Thyroid gland (tissue), 4 donors: ENCODE measurements at regions not wholly inside any gene's neighbourhood (a gene's known extent, or its start where the extent isn't known, plus 50 kb on each side); places are given as distances from the start of the nearest gene placed in this dataset.

Experiments used
- DNase-seq, 2 donors: peaks; one replicate each; pipeline ENCODE4 v3.0.0-alpha.2; 2019
- H3K27ac ChIP-seq, 3 donors: fragments of 200-600 bp; sonication (generic); 1 replicate in 2 of 3; 2 replicates in 1 of 3; pipeline ENCODE4 v1.5.1; 2016 to 2019; ENCODE audit warnings: mild to moderate bottlenecking in 1 of 3, moderate library complexity in 1 of 3
- H3K27me3 ChIP-seq: fragments of 200-600 bp; sonication (generic); one replicate; pipeline ENCODE4 v1.5.1; 2019
- H3K36me3 ChIP-seq, 2 donors: fragments of 200-600 bp; sonication (generic); one replicate each; pipeline ENCODE4 v1.5.1; 2016 to 2019
- H3K4me1 ChIP-seq, 2 donors: fragments of 200-600 bp; sonication (generic); one replicate each; pipeline ENCODE4 v1.5.1; 2017 to 2019
- H3K4me3 ChIP-seq, 3 donors: fragments of 200-600 bp; sonication (generic); replicated peaks in 1 of 3; 1 replicate in 2 of 3; 2 replicates in 1 of 3; pipeline ENCODE4 v1.5.1; 2016; ENCODE audit warnings: mild to moderate bottlenecking in 1 of 3
- H3K9me3 ChIP-seq: fragments of 200-600 bp; sonication (generic); one replicate; pipeline ENCODE4 v1.5.1; 2017
- POLR2A ChIP-seq, 2 donors: fragments of 450-650 bp; IDR thresholded peaks; one replicate each; pipeline ENCODE4 v1.6.1; 2017; ENCODE audit warnings: antibody characterized with exemption in 2 of 2, mild to moderate bottlenecking in 2 of 2, moderate library complexity in 1 of 2
- WGBS, 2 donors: methylation state at CpG; one replicate each; pipeline ENCODE4 v1.1.5; 2017; 5-methylcytosine and 5-hydroxymethylcytosine counted together
- intact Hi-C: fragments of 100-400 bp; cut with DNase I; formaldehyde crosslinking; loops from one replicate; pipeline ENCODE4 v1.15.1; 2023
- TF ChIP-seq, protein P1 (sequence below), 6 experiments: fragments of 200-600 bp in 3 of 6; fragments of 450-650 bp in 3 of 6; sonication (generic) in 3 of 6; IDR thresholded peaks; one replicate each; pipeline ENCODE4 v1.5.1; 2016 to 2019; ENCODE audit warnings: antibody characterized with exemption in 6 of 6, mild to moderate bottlenecking in 2 of 6, inconsistent platforms in 1 of 6, moderate library complexity in 1 of 6

DNA sequence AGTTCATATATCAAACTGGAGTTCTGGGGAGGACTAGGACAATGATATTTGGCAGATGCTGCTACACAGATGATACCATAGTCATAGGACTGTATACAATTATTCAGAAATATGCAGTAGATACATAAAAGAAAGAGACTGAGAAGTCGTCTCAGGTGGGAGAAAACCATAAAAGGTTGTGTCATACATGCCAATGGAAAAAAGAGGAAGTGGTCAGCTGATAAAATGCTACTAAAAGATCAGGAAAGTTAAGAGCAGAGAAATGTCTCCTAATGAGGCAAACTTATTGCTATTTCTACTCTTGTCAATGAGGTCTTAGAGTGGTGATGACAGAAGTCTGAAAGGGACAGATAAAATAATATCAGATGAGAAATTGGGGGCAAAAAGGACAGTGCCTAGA is 407.6 kb downstream of the COL12A1 start:
- 72 to 87% methylated on average over 1 of the region's 1 CpG for WGBS, 2 donors
- TF ChIP-seq, protein P1, sequence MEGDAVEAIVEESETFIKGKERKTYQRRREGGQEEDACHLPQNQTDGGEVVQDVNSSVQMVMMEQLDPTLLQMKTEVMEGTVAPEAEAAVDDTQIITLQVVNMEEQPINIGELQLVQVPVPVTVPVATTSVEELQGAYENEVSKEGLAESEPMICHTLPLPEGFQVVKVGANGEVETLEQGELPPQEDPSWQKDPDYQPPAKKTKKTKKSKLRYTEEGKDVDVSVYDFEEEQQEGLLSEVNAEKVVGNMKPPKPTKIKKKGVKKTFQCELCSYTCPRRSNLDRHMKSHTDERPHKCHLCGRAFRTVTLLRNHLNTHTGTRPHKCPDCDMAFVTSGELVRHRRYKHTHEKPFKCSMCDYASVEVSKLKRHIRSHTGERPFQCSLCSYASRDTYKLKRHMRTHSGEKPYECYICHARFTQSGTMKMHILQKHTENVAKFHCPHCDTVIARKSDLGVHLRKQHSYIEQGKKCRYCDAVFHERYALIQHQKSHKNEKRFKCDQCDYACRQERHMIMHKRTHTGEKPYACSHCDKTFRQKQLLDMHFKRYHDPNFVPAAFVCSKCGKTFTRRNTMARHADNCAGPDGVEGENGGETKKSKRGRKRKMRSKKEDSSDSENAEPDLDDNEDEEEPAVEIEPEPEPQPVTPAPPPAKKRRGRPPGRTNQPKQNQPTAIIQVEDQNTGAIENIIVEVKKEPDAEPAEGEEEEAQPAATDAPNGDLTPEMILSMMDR (IDR thresholded peaks at IDR 0.05), result no peak
- no peak for TF ChIP-seq POLR2A (IDR thresholded peaks at IDR 0.05)
- no peak overlapping the region for H3K27ac ChIP-seq
- H3K36me3 ChIP-seq, result no peaks in the 10 kb centered on the region
- H3K9me3 ChIP-seq, result no peaks in the 10 kb centered on the region
- no peak for DNase-seq
- H3K4me3 ChIP-seq, result no peak overlapping the region
- no peaks in the 10 kb centered on the region for H3K4me1 ChIP-seq
- H3K27me3 ChIP-seq, result no peaks in the 10 kb centered on the region
- intact Hi-C loops, result no loop called here

DNA sequence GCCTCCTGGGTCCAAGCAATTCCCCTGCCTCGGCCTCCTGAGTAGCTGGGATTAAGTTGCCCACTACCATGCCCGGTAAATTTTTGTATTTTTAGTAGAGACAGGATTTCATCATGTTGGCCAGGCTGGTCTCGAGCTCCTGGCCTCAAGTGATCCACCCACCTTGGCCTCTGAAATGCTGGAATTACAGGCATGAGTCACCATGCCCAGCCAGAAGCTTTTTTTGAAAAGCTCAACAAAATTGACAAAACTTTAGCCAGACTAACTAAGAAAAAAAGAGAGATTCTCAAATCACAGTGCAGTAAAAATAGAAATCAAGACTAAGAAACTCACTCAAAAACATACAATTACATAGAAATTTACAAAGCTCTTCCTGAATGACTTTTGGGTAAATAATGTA is 420.6 kb downstream of the COL12A1 start:
- Histone ChIP-seq H3K4me1 (no peaks in the 10 kb centered on the region), H3K9me3 (no peaks in the 10 kb centered on the region), H3K27ac (no peak overlapping the region), H3K36me3 (no peaks in the 10 kb centered on the region), H3K27me3 (no peaks in the 10 kb centered on the region), H3K4me3 (no peak overlapping the region)
- DNase-seq, result no peak
- intact Hi-C loops, result no loop called here
- 68 to 82% methylated on average over 3 of the region's 3 CpGs for WGBS, 2 donors
- TF ChIP-seq, protein P1 (IDR thresholded peaks at IDR 0.05), result no peak
- TF ChIP-seq POLR2A (IDR thresholded peaks at IDR 0.05), result no peak

DNA sequence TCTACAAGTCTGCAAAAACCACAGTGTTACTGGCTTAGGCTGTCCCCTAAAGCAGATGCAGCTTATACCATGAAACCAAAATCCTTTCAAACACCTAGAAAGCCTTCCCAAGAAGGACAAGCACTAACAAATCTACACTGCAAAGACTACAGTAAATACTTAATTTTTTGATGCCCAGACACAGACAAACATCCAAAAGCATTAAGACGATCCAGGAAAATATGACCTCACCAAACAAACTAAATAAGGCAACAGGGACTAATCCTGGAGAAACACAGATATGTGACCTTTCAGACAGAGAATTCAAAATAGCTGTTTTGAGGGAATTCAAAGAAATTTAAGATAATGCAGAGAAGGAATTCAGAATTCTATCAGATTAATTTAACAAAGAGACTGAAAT is 423.5 kb downstream of the COL12A1 start:
- Histone ChIP-seq H3K27ac (no peak overlapping the region), H3K9me3 (no peaks in the 10 kb centered on the region), H3K4me1 (no peaks in the 10 kb centered on the region), H3K4me3 (no peak overlapping the region), H3K27me3 (no peaks in the 10 kb centered on the region), H3K36me3 (no peaks in the 10 kb centered on the region)
- no peak for DNase-seq
- 62 to 73% methylated on average over 1 of the region's 1 CpG for WGBS, 2 donors
- TF ChIP-seq, protein P1 (IDR thresholded peaks at IDR 0.05), result no peak
- no peak for TF ChIP-seq POLR2A (IDR thresholded peaks at IDR 0.05)
- intact Hi-C loops, result no loop called here

DNA sequence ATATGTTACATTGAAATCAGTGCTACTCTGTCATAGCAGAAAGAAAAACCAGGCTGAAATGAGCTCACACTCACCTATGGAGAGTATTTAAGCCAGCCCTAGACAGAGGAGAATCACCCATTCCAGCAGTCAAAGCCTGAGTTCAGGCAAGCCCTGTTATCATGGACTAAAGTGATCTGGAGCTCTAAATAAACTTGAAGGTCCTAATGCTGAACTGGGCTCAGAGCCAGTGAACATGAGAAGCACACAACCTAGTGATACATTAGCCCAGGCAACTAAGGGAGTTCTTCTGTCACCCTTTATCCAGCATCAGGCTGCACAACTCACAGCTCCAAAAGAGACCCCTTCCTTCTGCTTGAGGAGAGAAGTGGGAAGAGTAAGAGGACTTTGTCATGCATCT is 425.0 kb downstream of the COL12A1 start:
- Histone ChIP-seq H3K9me3 (no peaks in the 10 kb centered on the region), H3K4me1 (no peaks in the 10 kb centered on the region), H3K27ac (no peak overlapping the region), H3K36me3 (no peaks in the 10 kb centered on the region), H3K27me3 (no peaks in the 10 kb centered on the region), H3K4me3 (no peak overlapping the region)
- TF ChIP-seq, protein P1 (IDR thresholded peaks at IDR 0.05), result no peak
- TF ChIP-seq POLR2A (IDR thresholded peaks at IDR 0.05), result no peak
- no peak for DNase-seq
- intact Hi-C loops, result no loop called here

DNA sequence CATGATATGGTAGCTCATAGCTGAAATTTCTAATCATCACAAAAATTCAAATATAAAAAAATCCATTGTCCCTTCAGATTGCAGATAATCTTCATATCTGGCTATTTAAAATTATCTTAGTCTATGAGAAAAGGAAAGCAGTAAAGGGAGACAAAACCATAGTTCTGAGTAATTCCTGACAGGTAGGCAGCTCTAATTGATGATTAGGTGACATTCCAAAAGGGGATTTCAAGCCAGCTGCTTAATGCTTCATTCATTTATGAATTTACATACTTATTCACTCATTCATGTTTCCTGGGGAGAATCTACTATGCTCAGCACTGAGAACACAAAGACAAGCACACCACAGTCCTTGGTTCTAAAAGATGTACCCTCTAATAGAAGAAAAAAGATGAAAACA is 437.1 kb downstream of the COL12A1 start:
- intact Hi-C loops, result no loop called here
- TF ChIP-seq, protein P1 (IDR thresholded peaks at IDR 0.05), result no peak
- no peak for TF ChIP-seq POLR2A (IDR thresholded peaks at IDR 0.05)
- no peaks in the 10 kb centered on the region for H3K27me3 ChIP-seq
- H3K9me3 ChIP-seq, result no peaks in the 10 kb centered on the region
- no peak overlapping the region for H3K27ac ChIP-seq
- H3K36me3 ChIP-seq, result no peaks in the 10 kb centered on the region
- H3K4me3 ChIP-seq, result no peak overlapping the region
- no peak for DNase-seq
- H3K4me1 ChIP-seq, result no peaks in the 10 kb centered on the region
